ENCODE measurements at regions not wholly inside any gene's neighbourhood (a gene's known extent, or its start where the extent isn't known, plus 50 kb on each side); places are given as distances from the start of the nearest gene placed in this dataset.

- TF ChIP-seq, protein P1, sequence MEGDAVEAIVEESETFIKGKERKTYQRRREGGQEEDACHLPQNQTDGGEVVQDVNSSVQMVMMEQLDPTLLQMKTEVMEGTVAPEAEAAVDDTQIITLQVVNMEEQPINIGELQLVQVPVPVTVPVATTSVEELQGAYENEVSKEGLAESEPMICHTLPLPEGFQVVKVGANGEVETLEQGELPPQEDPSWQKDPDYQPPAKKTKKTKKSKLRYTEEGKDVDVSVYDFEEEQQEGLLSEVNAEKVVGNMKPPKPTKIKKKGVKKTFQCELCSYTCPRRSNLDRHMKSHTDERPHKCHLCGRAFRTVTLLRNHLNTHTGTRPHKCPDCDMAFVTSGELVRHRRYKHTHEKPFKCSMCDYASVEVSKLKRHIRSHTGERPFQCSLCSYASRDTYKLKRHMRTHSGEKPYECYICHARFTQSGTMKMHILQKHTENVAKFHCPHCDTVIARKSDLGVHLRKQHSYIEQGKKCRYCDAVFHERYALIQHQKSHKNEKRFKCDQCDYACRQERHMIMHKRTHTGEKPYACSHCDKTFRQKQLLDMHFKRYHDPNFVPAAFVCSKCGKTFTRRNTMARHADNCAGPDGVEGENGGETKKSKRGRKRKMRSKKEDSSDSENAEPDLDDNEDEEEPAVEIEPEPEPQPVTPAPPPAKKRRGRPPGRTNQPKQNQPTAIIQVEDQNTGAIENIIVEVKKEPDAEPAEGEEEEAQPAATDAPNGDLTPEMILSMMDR (conservative IDR thresholded peaks at IDR 0.05; ENCODE audit: low read depth, low read length) = no peak
- no peak for TF ChIP-seq RAD21 (IDR thresholded peaks at IDR 0.05; ENCODE audit: low read length)
- no peak for TF ChIP-seq RFX5 (IDR thresholded peaks at IDR 0.05; ENCODE audit: low read depth, low read length)
- TF ChIP-seq POLR2A (IDR thresholded peaks at IDR 0.05; ENCODE audit: low read depth, low read length) = no peak
- no peak for TF ChIP-seq CEBPB (IDR thresholded peaks at IDR 0.05; ENCODE audit: low read depth, low read length)
- no peak for TF ChIP-seq USF2 (IDR thresholded peaks at IDR 0.05; ENCODE audit: low read depth, low read length)
- TF ChIP-seq BHLHE40 (IDR thresholded peaks at IDR 0.05; ENCODE audit: low read depth, low read length) = no peak
- no peak for TF ChIP-seq MXI1 (IDR thresholded peaks at IDR 0.05; ENCODE audit: borderline replicate concordance, low read depth, low read length)
- no peak for TF ChIP-seq MAZ (IDR thresholded peaks at IDR 0.05; ENCODE audit: borderline replicate concordance, low read depth, low read length)
- TF ChIP-seq MAFK (IDR thresholded peaks at IDR 0.05; ENCODE audit: low read depth, low read length) = no peak
Measured at GRCh38 chr7:34331102-34331501, 326.9 kb upstream of the NPSR1 start.

All from IMR-90 (cell line).